Subcutaneous abdominal adipose tissue (tissue), 5 donors: ENCODE measurements at regions not wholly inside any gene's neighbourhood (a gene's known extent, or its start where the extent isn't known, plus 50 kb on each side); places are given as distances from the start of the nearest gene placed in this dataset.

Experiments used
- H3K27ac ChIP-seq: one replicate; pipeline ENCODE4 v1.7.0; 2013; ENCODE audit warnings: low read depth, mild to moderate bottlenecking, inconsistent platforms, low read length, moderate library complexity
- H3K27me3 ChIP-seq, 5 donors: one replicate each; pipeline ENCODE4 v1.7.0; 2013; ENCODE audit warnings: low read length in 5 of 5, inconsistent platforms in 1 of 5; ENCODE audit not compliant: control insufficient read depth in 5 of 5, insufficient read depth in 4 of 5
- H3K36me3 ChIP-seq, 5 donors: one replicate each; pipeline ENCODE4 v1.7.0; 2013; ENCODE audit warnings: low read length in 5 of 5; ENCODE audit not compliant: control insufficient read depth in 5 of 5, insufficient read depth in 5 of 5
- H3K4me1 ChIP-seq, 5 donors: one replicate each; pipeline ENCODE4 v1.7.0; 2013; ENCODE audit warnings: low read length in 5 of 5, mild to moderate bottlenecking in 3 of 5, moderate library complexity in 1 of 5; ENCODE audit not compliant: control insufficient read depth in 5 of 5, insufficient read depth in 5 of 5
- H3K4me3 ChIP-seq, 5 donors: one replicate each; pipeline ENCODE4 v1.7.0; 2013; ENCODE audit warnings: low read length in 5 of 5, low read depth in 1 of 5
- H3K9ac ChIP-seq, 5 donors: one replicate each; pipeline ENCODE4 v1.7.0; 2013; ENCODE audit warnings: low read length in 5 of 5, mild to moderate bottlenecking in 4 of 5, moderate library complexity in 3 of 5
- H3K9me3 ChIP-seq, 5 donors: one replicate each; pipeline ENCODE4 v1.7.0; 2013; ENCODE audit warnings: low read length in 5 of 5; ENCODE audit not compliant: control insufficient read depth in 5 of 5
- donor health status: healthy.
- donor health status: healthy.
- donor health status: healthy.
- donor health status: healthy.
- donor health status: healthy.

DNA sequence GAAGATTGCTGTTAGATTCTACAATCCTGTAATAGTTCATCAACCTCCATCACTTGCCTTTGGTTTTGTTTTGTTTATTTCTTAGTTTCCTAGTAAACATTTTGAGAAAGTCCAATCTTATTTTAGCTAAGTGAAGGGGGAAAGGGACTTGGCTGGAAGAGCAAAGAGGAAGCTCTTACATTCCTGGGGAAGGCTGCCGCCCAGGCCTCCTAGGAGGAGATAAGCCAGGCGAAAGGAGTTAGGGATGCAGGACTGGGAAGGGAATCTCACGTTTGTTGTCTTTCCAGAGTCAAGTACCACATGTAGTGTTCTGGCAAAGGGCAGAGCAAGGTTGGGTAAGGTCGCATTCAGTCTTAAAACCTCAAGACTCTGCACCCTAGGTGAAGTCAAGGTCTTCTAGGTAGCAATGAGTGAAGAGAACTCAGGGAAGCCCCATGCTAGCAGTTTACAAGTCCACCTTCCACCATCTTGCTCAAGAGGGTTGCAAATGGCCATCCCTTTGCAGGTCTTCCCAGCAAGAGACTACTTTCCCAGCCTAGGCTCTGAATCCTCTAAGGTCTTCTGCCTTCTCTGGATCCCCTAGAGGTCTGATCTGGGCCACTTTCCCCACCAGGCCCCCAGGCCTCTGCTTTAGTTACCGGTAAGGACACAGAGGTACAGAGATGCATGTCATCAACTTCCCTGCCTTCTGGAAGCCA lies 320.7 kb downstream of the CYP26B1 start:
- Histone ChIP-seq H3K27ac (no peak overlapping the region), H3K9ac (no peak overlapping the region), H3K4me1 (peaks cover 0 to 15% (median 8%) of the 10 kb centered on the region in 5 donors), H3K27me3 (peaks cover 0 to 3% (median 0%) of the 10 kb centered on the region in 5 donors), H3K9me3 (peaks cover 0 to 4% (median 0%) of the 10 kb centered on the region in 5 donors), H3K4me3 (no peak overlapping the region), H3K36me3 (no peaks in the 10 kb centered on the region)

DNA sequence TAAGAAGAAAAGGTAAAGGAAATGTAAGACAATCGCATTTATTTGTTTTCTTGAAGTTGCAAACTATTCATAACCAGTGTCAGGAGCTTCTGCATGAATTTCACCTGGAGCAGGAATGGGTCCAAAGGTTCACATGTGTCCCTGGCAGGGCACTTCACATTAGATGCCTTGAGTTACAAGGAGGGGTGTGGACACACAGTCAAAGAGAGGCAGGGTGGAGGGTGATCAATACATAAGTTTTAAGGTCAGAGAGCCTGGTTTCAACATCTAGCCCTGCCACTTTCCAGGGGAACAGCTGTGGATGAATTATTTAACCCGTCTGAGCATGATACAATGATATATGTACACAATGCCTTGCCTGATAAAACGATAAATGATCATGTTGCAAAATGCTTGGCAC lies 321.4 kb downstream of the CYP26B1 start:
- Histone ChIP-seq H3K4me1 (peaks cover 0 to 15% (median 8%) of the 10 kb centered on the region in 5 donors), H3K4me3 (no peak overlapping the region), H3K9ac (no peak overlapping the region), H3K36me3 (no peaks in the 10 kb centered on the region), H3K27ac (no peak overlapping the region), H3K27me3 (peaks cover 0 to 3% (median 0%) of the 10 kb centered on the region in 5 donors), H3K9me3 (peaks cover 0 to 4% (median 0%) of the 10 kb centered on the region in 5 donors)

DNA sequence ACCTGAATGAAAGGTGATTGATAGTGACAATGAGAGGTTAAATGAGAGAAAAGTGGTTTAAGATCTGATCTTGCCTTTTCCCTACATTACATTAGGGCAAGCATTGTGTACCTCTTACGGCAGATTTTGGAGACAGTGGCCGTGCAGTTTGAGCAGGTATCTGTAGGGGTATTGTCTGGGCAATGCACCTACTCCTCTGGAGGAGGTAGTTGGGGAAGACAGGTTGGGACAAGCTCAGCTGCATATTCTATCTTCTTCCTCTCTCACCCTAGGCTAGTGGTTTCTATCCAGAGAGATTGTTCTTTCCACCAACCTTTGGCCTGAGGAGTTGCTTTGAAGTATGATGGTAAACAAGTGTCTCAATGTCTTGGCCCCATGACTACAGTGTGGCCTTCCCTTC lies 323.2 kb downstream of the CYP26B1 start:
- no peaks in the 10 kb centered on the region for H3K36me3 ChIP-seq
- H3K4me1 ChIP-seq: peaks cover 0 to 6% (median 0%) of the 10 kb centered on the region in 5 donors
- no peak overlapping the region for H3K27ac ChIP-seq
- no peak overlapping the region for H3K9ac ChIP-seq
- peaks cover 0 to 4% (median 0%) of the 10 kb centered on the region in 5 donors for H3K9me3 ChIP-seq
- no peaks in the 10 kb centered on the region for H3K27me3 ChIP-seq
- H3K4me3 ChIP-seq: no peak overlapping the region

DNA sequence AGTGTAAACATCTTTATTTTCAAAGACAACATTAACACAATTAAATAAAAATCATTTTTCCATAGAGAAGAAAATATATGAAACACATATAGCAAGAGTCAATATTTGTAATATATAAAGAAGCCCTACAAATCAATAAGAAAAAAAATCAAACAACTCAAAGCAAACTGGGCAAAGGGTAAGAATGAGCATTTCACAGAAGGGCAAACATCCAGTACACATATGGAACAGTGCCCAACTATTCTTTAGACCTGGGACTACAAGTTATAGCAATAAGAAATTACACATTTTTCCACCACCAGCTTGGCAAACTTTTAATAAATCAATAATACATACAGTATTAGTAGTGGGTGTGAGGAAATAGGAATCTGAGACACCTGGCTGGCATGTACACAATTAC lies 324.1 kb downstream of the CYP26B1 start:
- Histone ChIP-seq H3K4me1 (peaks cover 0 to 6% (median 0%) of the 10 kb centered on the region in 5 donors), H3K9ac (no peak overlapping the region), H3K36me3 (no peaks in the 10 kb centered on the region), H3K27me3 (no peaks in the 10 kb centered on the region), H3K9me3 (peaks cover 0 to 4% (median 0%) of the 10 kb centered on the region in 5 donors), H3K4me3 (no peak overlapping the region), H3K27ac (no peak overlapping the region)

DNA sequence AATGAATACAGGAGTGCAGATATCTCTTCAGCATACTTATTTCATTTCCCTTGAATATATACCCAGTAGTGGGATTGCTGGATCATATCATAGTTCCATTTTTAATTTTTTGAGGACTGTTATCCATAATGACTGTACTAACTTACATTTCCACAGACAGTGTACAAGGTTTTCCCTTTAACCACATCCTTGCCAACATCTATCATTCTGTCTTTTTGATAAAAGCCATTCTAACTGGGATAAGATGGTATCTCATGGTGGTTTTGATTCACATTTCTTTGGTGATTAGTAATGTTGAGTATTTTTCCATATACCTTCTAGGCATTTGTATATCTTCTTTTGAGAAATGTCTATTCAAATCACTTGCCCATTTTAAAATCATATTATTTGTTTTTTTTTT lies 325.2 kb downstream of the CYP26B1 start:
- Histone ChIP-seq H3K9me3 (peaks cover 0 to 4% (median 0%) of the 10 kb centered on the region in 5 donors), H3K9ac (no peak overlapping the region), H3K27ac (no peak overlapping the region), H3K27me3 (no peaks in the 10 kb centered on the region), H3K4me1 (peaks cover 0 to 6% (median 0%) of the 10 kb centered on the region in 5 donors), H3K36me3 (no peaks in the 10 kb centered on the region), H3K4me3 (no peak overlapping the region)

DNA sequence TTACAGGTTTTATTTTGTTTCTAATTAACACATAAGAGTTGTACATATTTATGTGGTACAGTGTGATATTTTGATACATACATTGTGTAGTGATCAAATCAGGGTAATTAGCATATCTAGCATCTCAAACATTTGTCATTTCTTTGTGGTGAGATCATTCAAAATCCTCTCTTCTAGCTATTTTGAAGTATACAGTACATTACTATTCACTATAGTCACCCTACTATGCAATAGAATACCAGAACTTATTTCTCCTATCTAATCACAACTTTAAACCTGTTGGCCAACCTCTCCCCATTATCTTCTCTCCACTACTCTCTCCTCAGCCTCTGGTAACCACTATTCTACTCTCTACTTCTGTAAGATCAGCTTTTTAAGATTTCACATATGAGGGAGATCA lies 325.8 kb downstream of the CYP26B1 start:
- Histone ChIP-seq H3K27ac (no peak overlapping the region), H3K9ac (no peak overlapping the region), H3K36me3 (no peaks in the 10 kb centered on the region), H3K4me3 (no peak overlapping the region), H3K9me3 (peaks cover 0 to 4% (median 0%) of the 10 kb centered on the region in 5 donors), H3K27me3 (no peaks in the 10 kb centered on the region), H3K4me1 (peaks cover 0 to 1% (median 0%) of the 10 kb centered on the region in 5 donors)

DNA sequence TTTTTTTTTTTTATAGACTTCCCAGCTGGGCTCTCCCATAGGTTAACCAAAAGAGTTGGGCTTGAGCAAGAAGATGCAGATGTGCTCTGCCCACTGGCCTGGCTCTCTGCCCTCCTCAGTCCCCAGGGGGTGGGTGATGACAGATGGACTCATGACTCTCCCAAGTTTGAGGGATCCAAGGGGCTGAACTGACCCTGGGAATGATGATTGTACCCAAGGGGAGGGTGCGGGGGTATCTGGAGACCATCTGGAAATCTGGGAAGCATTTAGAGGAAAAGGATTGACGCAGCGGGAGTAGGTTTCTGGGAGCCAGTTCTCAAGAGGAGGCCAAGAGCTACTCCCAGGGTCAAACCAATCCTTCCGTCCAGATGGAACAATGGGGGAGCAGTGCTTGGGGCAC lies 330.8 kb downstream of the CYP26B1 start:
- Histone ChIP-seq H3K36me3 (no peaks in the 10 kb centered on the region), H3K9ac (no peak overlapping the region), H3K9me3 (no peaks in the 10 kb centered on the region), H3K4me1 (peaks cover 0 to 9% (median 0%) of the 10 kb centered on the region in 5 donors), H3K27me3 (no peaks in the 10 kb centered on the region), H3K4me3 (no peak overlapping the region), H3K27ac (no peak overlapping the region)

DNA sequence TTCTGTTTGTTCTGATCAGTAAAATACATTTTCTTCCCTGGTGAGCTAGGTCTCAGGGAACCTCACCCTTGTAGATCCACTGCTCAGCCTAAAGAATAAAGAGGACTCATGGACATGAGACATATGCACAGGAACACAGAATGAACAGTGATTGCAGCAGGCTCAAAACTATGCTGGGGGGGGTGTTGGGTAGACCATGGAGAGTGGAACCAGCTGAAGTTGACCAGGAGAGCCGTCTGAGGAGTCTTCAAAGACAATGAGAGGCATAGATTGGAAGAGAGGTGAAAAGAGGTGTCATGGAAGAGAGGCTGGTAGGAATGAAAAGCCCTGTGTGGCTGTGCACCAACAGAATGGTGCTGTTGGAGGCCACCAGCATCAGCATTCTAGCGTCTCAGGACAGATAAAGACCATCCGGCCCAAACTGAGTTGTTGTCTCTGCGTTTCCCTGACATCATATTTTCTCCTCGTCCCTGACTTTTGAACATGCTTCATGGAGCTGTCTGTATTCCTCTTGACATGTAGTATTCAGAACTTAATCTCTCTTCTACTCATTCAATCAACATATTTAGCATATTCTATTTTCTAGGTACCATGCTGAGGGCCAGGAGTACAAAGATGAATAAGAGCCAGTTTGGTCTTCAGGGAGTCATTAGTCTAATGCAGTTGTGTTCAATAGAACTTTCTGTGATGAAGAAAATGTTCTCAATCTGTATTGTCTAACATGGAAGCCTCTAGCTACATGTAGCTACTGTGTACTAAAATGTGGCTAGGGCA lies 331.8 kb downstream of the CYP26B1 start:
- no peak overlapping the region for H3K27ac ChIP-seq
- no peaks in the 10 kb centered on the region for H3K36me3 ChIP-seq
- H3K9me3 ChIP-seq: no peaks in the 10 kb centered on the region
- no peak overlapping the region for H3K4me3 ChIP-seq
- H3K4me1 ChIP-seq: peaks cover 0 to 9% (median 0%) of the 10 kb centered on the region in 5 donors
- no peaks in the 10 kb centered on the region for H3K27me3 ChIP-seq
- H3K9ac ChIP-seq: no peak overlapping the region

DNA sequence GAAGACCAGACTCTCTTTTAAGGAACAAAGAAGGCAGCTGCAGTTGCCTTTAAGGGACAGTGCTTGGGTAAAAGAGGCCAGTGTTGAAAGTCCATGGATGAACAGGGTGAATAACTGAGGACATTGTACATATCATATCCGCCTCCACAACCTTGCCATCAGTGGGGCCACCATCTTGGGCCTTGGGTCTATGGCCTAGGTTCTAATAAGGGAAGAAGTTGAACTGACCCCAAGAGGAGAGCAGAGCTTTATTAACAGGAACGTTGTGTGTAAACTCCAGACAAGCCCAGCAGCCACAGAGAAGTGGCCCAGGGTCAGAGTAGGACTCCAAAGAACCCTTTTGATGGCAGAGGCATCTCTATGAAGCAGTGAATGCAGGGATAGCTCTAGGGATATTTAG lies 332.8 kb downstream of the CYP26B1 start:
- H3K4me1 ChIP-seq: peaks cover 0 to 9% (median 0%) of the 10 kb centered on the region in 5 donors
- H3K9me3 ChIP-seq: no peaks in the 10 kb centered on the region
- no peak overlapping the region for H3K4me3 ChIP-seq
- no peaks in the 10 kb centered on the region for H3K27me3 ChIP-seq
- H3K9ac ChIP-seq: no peak overlapping the region
- no peak overlapping the region for H3K27ac ChIP-seq
- H3K36me3 ChIP-seq: no peaks in the 10 kb centered on the region

DNA sequence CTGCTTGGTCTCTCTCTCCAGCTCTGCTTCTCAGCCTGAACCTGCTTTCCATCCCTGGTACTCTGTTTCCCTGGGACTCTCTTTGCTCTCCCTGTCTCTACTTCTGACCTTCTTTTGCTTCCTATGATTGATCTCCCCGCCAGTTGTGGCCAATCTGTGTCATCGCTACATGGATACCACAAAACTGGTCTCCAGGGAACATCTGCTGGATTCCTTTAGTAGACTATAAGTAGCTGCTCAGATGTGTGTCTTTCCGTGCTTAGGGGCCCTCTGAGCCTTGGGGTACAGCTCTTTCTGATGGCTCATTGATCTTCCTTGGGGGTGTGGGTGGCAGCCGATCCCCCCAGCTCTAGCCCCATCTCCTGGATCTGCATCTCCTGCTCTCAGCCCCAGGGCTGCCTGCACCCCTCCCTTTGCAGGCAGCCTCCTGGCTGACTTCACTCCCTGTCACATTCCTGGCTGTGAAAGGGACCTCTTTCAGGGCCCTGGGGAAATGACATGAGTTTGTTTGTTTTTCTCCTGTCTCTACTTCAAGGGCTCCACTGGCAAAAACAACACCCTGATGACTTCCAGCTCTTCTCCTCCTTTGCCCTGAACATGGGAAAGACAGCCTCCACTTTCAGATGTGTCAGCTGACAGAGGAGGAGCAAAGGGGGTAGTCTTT lies 333.7 kb downstream of the CYP26B1 start:
- Histone ChIP-seq H3K36me3 (no peaks in the 10 kb centered on the region), H3K27me3 (no peaks in the 10 kb centered on the region), H3K4me3 (no peak overlapping the region)

More for the DNA sequence above, 333.7 kb downstream of the CYP26B1 start:
- Histone ChIP-seq H3K9me3 (no peaks in the 10 kb centered on the region), H3K4me1 (peaks cover 0 to 9% (median 0%) of the 10 kb centered on the region in 5 donors), H3K9ac (no peak overlapping the region), H3K27ac (no peak overlapping the region)
